Neural cell (in vitro differentiated cells): ENCODE measurements at regions not wholly inside any gene's neighbourhood (a gene's known extent, or its start where the extent isn't known, plus 50 kb on each side); places are given as distances from the start of the nearest gene placed in this dataset.

Experiments used
- H2AFZ ChIP-seq: fragments of 200-600, 300-800 bp; sonication (generic), shearing (Covaris generic); 2 replicates; pipeline ENCODE4 v1.6.0; 2014; ENCODE audit warnings: low read depth, mild to moderate bottlenecking, antibody characterized with exemption, low read length, moderate library complexity
- H3F3A ChIP-seq: fragments of 200-600 bp; shearing (Covaris generic); 2 replicates; pipeline ENCODE4 v1.6.1; 2016; ENCODE audit warnings: mild to moderate bottlenecking, moderate library complexity, mixed read lengths, antibody characterized with exemption, low read length; ENCODE audit not compliant: insufficient read depth, poor library complexity, severe bottlenecking
- H3K27ac ChIP-seq: fragments of 200-600, 300-800 bp; sonication (generic), shearing (Covaris generic); 2 replicates; pipeline ENCODE4 v1.5.1; 2014; ENCODE audit warnings: mild to moderate bottlenecking, low read length, moderate library complexity
- H3K27me3 ChIP-seq: fragments of 300-800, 200-600 bp; sonication (generic), shearing (Covaris generic); 2 replicates; pipeline ENCODE4 v1.6.0; 2014; ENCODE audit warnings: mild to moderate bottlenecking, low read depth, low read length, moderate library complexity; ENCODE audit not compliant: insufficient read depth
- H3K36me3 ChIP-seq: fragments of 300-800, 200-600 bp; sonication (generic), shearing (Covaris generic); 2 replicates; pipeline ENCODE4 v1.5.1; 2014; ENCODE audit warnings: mild to moderate bottlenecking, antibody characterized with exemption, low read length, moderate library complexity; ENCODE audit not compliant: insufficient read depth
- H3K4me2 ChIP-seq: fragments of 300-800, 200-600 bp; sonication (generic), shearing (Covaris generic); 2 replicates; pipeline ENCODE4 v1.6.0; 2014; ENCODE audit warnings: mild to moderate bottlenecking, low read length
- H3K4me3 ChIP-seq: fragments of 300-800, 200-600 bp; sonication (generic), shearing (Covaris generic); 2 replicates; pipeline ENCODE4 v1.5.1; 2014; ENCODE audit warnings: mild to moderate bottlenecking, low read length, moderate library complexity
- H3K79me2 ChIP-seq: fragments of 200-600 bp; shearing (Covaris generic); replicated peaks from 2 replicates; pipeline ENCODE4 v1.6.0; 2014; ENCODE audit warnings: mild to moderate bottlenecking, low read length, moderate library complexity; ENCODE audit not compliant: insufficient read depth
- H3K9ac ChIP-seq: fragments of 300-800, 200-600 bp; sonication (generic), shearing (Covaris generic); 2 replicates; pipeline ENCODE4 v1.6.1; 2016; ENCODE audit warnings: mild to moderate bottlenecking, low read length, mixed read lengths
- H3K9me2 ChIP-seq: fragments of 200-600 bp; shearing (Covaris generic); 2 replicates; pipeline ENCODE4 v1.6.1; 2016; ENCODE audit warnings: mild to moderate bottlenecking, low read length, mixed read lengths; ENCODE audit not compliant: insufficient read depth
- H3K9me3 ChIP-seq: fragments of 200-600, 300-800 bp; sonication (generic), shearing (Covaris generic); 2 replicates; pipeline ENCODE4 v1.6.1; 2016; ENCODE audit warnings: mild to moderate bottlenecking, mixed run types, low read length, moderate library complexity, mixed read lengths
- H4K20me1 ChIP-seq: fragments of 200-600 bp; shearing (Covaris generic); 2 replicates; pipeline ENCODE4 v1.6.1; 2016; ENCODE audit warnings: mild to moderate bottlenecking, mixed run types; ENCODE audit not compliant: insufficient read depth
- EP300 ChIP-seq: fragments of 450-650 bp; conservative IDR thresholded peaks from 2 replicates; pipeline ENCODE4 v1.6.1; 2014; ENCODE audit warnings: antibody characterized with exemption, mild to moderate bottlenecking, moderate library complexity; ENCODE audit not compliant: poor library complexity, severe bottlenecking
- EZH2 ChIP-seq: fragments of 200-600, 300-800 bp; shearing (Covaris generic), sonication (generic); IDR thresholded peaks from 2 replicates; pipeline ENCODE4 v1.6.1; 2014; ENCODE audit warnings: antibody characterized with exemption, low read length, borderline replicate concordance, mild to moderate bottlenecking; ENCODE audit not compliant: insufficient read depth, poor library complexity, severe bottlenecking
- MXI1 ChIP-seq: fragments of 450-650 bp; conservative IDR thresholded peaks from 2 replicates; pipeline ENCODE4 v1.6.1; 2014; ENCODE audit warnings: antibody characterized with exemption, mild to moderate bottlenecking; ENCODE audit not compliant: poor library complexity, severe bottlenecking
- POLR2AphosphoS5 ChIP-seq: IDR thresholded peaks from 2 replicates; pipeline ENCODE4 v1.6.1; 2012
- RAD21 ChIP-seq: fragments of 450-650 bp; conservative IDR thresholded peaks from 2 replicates; pipeline ENCODE4 v1.6.1; 2014; ENCODE audit warnings: antibody characterized with exemption, mild to moderate bottlenecking, moderate library complexity
- REST ChIP-seq: IDR thresholded peaks from 2 replicates; pipeline ENCODE4 v1.6.1; 2012; ENCODE audit warnings: borderline replicate concordance
- SMC3 ChIP-seq: fragments of 450-650 bp; conservative IDR thresholded peaks from 2 replicates; pipeline ENCODE4 v1.6.1; 2014; ENCODE audit warnings: antibody characterized with exemption, mild to moderate bottlenecking, moderate library complexity; ENCODE audit not compliant: poor library complexity
- TAF1 ChIP-seq: IDR thresholded peaks from 2 replicates; pipeline ENCODE4 v1.6.1; 2012; ENCODE audit warnings: low read depth
- TF ChIP-seq, protein P1 (sequence below): fragments of 450-650 bp; IDR thresholded peaks from 2 replicates; pipeline ENCODE4 v1.5.1; 2014; ENCODE audit warnings: antibody characterized with exemption, mild to moderate bottlenecking, moderate library complexity; ENCODE audit not compliant: poor library complexity, severe bottlenecking

GRCh38 chr6:84528201-84528600, 236.2 kb downstream of the TBX18 start:
- no peak overlapping the region for H3K4me3 ChIP-seq
- H3K79me2 ChIP-seq: no peaks in the 10 kb centered on the region
- H3K9me3 ChIP-seq: no peaks in the 10 kb centered on the region
- H3K27me3 ChIP-seq: no peaks in the 10 kb centered on the region
- no peak overlapping the region for H3K4me2 ChIP-seq
- no peak overlapping the region for H3K9ac ChIP-seq
- no peaks in the 10 kb centered on the region for H4K20me1 ChIP-seq
- H3K27ac ChIP-seq: no peak overlapping the region
- H3K36me3 ChIP-seq: no peaks in the 10 kb centered on the region
- no peaks in the 10 kb centered on the region for H3F3A ChIP-seq
- TF ChIP-seq MXI1 (no peak), TAF1 (no peak), POLR2AphosphoS5 (no peak), SMC3 (no peak), EP300 (no peak), REST (no peak)
- TF ChIP-seq, protein P1, sequence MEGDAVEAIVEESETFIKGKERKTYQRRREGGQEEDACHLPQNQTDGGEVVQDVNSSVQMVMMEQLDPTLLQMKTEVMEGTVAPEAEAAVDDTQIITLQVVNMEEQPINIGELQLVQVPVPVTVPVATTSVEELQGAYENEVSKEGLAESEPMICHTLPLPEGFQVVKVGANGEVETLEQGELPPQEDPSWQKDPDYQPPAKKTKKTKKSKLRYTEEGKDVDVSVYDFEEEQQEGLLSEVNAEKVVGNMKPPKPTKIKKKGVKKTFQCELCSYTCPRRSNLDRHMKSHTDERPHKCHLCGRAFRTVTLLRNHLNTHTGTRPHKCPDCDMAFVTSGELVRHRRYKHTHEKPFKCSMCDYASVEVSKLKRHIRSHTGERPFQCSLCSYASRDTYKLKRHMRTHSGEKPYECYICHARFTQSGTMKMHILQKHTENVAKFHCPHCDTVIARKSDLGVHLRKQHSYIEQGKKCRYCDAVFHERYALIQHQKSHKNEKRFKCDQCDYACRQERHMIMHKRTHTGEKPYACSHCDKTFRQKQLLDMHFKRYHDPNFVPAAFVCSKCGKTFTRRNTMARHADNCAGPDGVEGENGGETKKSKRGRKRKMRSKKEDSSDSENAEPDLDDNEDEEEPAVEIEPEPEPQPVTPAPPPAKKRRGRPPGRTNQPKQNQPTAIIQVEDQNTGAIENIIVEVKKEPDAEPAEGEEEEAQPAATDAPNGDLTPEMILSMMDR: no peak
- no peaks in the 10 kb centered on the region for H3K9me2 ChIP-seq
- no peak overlapping the region for H2AFZ ChIP-seq

DNA sequence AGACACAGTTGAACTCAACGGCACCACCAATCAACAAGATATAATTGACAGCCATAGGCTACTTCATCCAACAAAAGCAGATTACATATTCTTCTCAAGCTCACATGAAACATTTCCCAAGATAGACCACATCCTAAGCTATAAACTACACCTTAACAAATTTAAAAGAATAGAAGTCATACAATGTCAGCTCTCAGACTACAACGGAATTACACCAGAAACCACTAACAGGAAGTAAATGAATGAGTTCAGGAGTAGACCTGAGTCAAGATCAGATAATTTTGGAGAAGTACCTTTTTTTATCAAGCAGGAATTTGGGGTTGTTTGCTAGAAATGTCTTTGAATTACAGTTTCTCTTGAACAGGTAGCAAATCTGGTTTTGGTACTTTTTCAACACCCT, 237.8 kb downstream of the TBX18 start:
- Histone ChIP-seq H4K20me1 (no peaks in the 10 kb centered on the region), H3K9me2 (no peaks in the 10 kb centered on the region), H3K9ac (no peak overlapping the region), H3F3A (no peaks in the 10 kb centered on the region), H3K27ac (no peak overlapping the region), H3K4me2 (no peak overlapping the region), H3K4me3 (no peak overlapping the region), H3K79me2 (no peaks in the 10 kb centered on the region), H3K9me3 (no peaks in the 10 kb centered on the region), H3K27me3 (no peaks in the 10 kb centered on the region), H3K36me3 (no peaks in the 10 kb centered on the region), H2AFZ (no peak overlapping the region)
- TF ChIP-seq REST: no peak
- no peak for TF ChIP-seq SMC3
- TF ChIP-seq EP300: no peak
- TF ChIP-seq EZH2: no peak
- TF ChIP-seq TAF1: no peak
- TF ChIP-seq POLR2AphosphoS5: no peak
- no peak for TF ChIP-seq MXI1
- TF ChIP-seq RAD21: no peak
- TF ChIP-seq, protein P1: no peak
